Dermis microvascular lymphatic vessel endothelial cell (primary cell): ENCODE measurements at regions not wholly inside any gene's neighbourhood (a gene's known extent, or its start where the extent isn't known, plus 50 kb on each side); places are given as distances from the start of the nearest gene placed in this dataset.

Experiments used
- DNase-seq, 2 donors: peaks; one replicate each; pipeline versions ENCODE4 v3.0.0 to v3.0.0-alpha.2; 2010; ENCODE audit warnings: low read depth in 2 of 2

- DNase-seq: no peak
Measured at GRCh38 chr5:17167171-17167891, 50.1 kb upstream of the BASP1 start.
